Embryonic facial prominence (tissue), 1 donor: ENCODE measurements at regions not wholly inside any gene's neighbourhood (a gene's known extent, or its start where the extent isn't known, plus 50 kb on each side); places are given as distances from the start of the nearest gene placed in this dataset.
"Not testable (repeated sequence)": the region's sequence is repeated elsewhere in the genome, so short reads cannot be mapped to it uniquely, and the experiment has no call there.

ENCODE experiments used
- DNase-seq: peaks from one replicate; pipeline ENCODE4 v3.0.0-alpha.2; 2016; ENCODE audit errors: extremely low spot score

- no peak for DNase-seq
These were observed 1013.1 kb upstream of the ATXN8OS start for GRCh38 chr13:69094485-69094884.

- no peak for DNase-seq
These were observed 1014.9 kb upstream of the ATXN8OS start for GRCh38 chr13:69092615-69093322.

GRCh38 chr13:69077267-69077666 is 1030.4 kb upstream of the ATXN8OS start:
- DNase-seq: no peak

GRCh38 chr13:69069554-69070133 is 1038.0 kb upstream of the ATXN8OS start:
- DNase-seq: no peak

- no peak for DNase-seq
These were observed 1056.9 kb upstream of the ATXN8OS start for GRCh38 chr13:69050696-69051095.

- DNase-seq: no peak
These were observed 1063.0 kb upstream of the ATXN8OS start for GRCh38 chr13:69044629-69045028.

- DNase-seq: no peak
These were observed 1066.7 kb upstream of the ATXN8OS start for GRCh38 chr13:69040898-69041297.

- DNase-seq: no peak
These were observed 1071.9 kb upstream of the ATXN8OS start for GRCh38 chr13:69035771-69036170.

GRCh38 chr13:69028936-69029335 is 1078.7 kb upstream of the ATXN8OS start:
- no peak for DNase-seq

- no peak for DNase-seq
These were observed 1087.5 kb upstream of the ATXN8OS start for GRCh38 chr13:69020120-69020519.

GRCh38 chr13:69018173-69018572 is 1089.5 kb upstream of the ATXN8OS start:
- DNase-seq: not testable (repeated sequence)

- no peak for DNase-seq
These were observed 1096.8 kb upstream of the ATXN8OS start for GRCh38 chr13:69010789-69011188.

GRCh38 chr13:69008499-69008898 is 1099.1 kb upstream of the ATXN8OS start:
- DNase-seq: no peak

GRCh38 chr13:68998056-68998455 is 1109.6 kb upstream of the ATXN8OS start:
- DNase-seq: no peak

- DNase-seq: no peak
These were observed 1111.0 kb upstream of the ATXN8OS start for GRCh38 chr13:68996668-68997025.

- no peak for DNase-seq
These were observed 1111.5 kb upstream of the ATXN8OS start for GRCh38 chr13:68995972-68996667.

- no peak for DNase-seq
These were observed 1114.5 kb upstream of the ATXN8OS start for GRCh38 chr13:68993154-68993553.

- no peak for DNase-seq
These were observed 1119.5 kb upstream of the ATXN8OS start for GRCh38 chr13:68988176-68988575.

GRCh38 chr13:68987585-68987984 is 1120.0 kb upstream of the ATXN8OS start:
- no peak for DNase-seq

GRCh38 chr13:68984688-68985319 is 1122.8 kb upstream of the ATXN8OS start:
- DNase-seq: no peak

GRCh38 chr13:68982961-68983619 is 1124.5 kb upstream of the ATXN8OS start:
- DNase-seq: no peak

- DNase-seq: no peak
These were observed 1131.3 kb upstream of the ATXN8OS start for GRCh38 chr13:68976287-68976686.
